Osteocyte (in vitro differentiated cells): ENCODE measurements at regions not wholly inside any gene's neighbourhood (a gene's known extent, or its start where the extent isn't known, plus 50 kb on each side); places are given as distances from the start of the nearest gene placed in this dataset.

Experiments used
- DNase-seq: peaks from one replicate; pipeline ENCODE4 v3.0.0; 2021; ENCODE audit warnings: mixed read lengths; ENCODE audit not compliant: unreplicated experiment; ENCODE audit errors: extremely low spot score
- H3K27ac Mint-ChIP-seq: one replicate; pipeline ENCODE4 v1.8.0; 2021; ENCODE audit warnings: mild to moderate bottlenecking, mixed read lengths; ENCODE audit not compliant: unreplicated experiment
- H3K27me3 Mint-ChIP-seq: one replicate; pipeline ENCODE4 v1.8.0; 2021; ENCODE audit warnings: mixed read lengths; ENCODE audit not compliant: unreplicated experiment
- H3K36me3 Mint-ChIP-seq: one replicate; pipeline ENCODE4 v1.8.0; 2021; ENCODE audit warnings: mixed read lengths; ENCODE audit not compliant: unreplicated experiment
- H3K4me1 Mint-ChIP-seq: one replicate; pipeline ENCODE4 v1.8.0; 2021; ENCODE audit warnings: mixed read lengths; ENCODE audit not compliant: unreplicated experiment
- H3K4me3 Mint-ChIP-seq: one replicate; pipeline ENCODE4 v1.8.0; 2021; ENCODE audit warnings: mild to moderate bottlenecking, moderate library complexity, mixed read lengths; ENCODE audit not compliant: unreplicated experiment
- H3K9me3 Mint-ChIP-seq: one replicate; pipeline ENCODE4 v1.8.0; 2021; ENCODE audit warnings: mixed read lengths; ENCODE audit not compliant: unreplicated experiment
- TF ChIP-seq, protein P1 (sequence below): fragments of 200-600 bp; sonication (generic); IDR thresholded peaks from 2 replicates; pipeline ENCODE4 v1.5.0; 2021; ENCODE audit warnings: antibody characterized with exemption, mild to moderate bottlenecking, moderate library complexity

DNA sequence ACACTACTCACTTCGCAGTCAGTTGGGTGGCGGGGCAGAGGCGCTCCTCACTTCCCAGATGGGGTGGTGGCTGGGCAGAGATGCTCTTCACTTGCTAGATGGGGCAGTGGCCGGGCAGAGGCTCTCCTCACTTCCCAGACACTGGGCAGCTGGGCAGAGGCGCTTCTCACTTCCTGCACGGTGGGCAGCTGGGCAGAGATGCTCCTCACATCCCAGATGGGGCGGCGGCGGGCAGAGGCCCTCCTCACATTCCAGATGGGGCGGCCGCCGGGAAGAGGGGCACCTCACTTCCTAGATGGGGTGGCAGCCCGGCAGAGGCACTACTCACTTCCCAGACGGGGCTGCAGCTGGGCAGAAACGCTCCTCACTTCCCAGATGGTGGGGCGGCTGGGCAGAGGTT lies 199.8 kb downstream of the RTL9 start:
- H3K27ac Mint-ChIP-seq: no peak overlapping the region
- H3K9me3 Mint-ChIP-seq: peaks cover 10% of the 10 kb centered on the region
- TF ChIP-seq, protein P1, sequence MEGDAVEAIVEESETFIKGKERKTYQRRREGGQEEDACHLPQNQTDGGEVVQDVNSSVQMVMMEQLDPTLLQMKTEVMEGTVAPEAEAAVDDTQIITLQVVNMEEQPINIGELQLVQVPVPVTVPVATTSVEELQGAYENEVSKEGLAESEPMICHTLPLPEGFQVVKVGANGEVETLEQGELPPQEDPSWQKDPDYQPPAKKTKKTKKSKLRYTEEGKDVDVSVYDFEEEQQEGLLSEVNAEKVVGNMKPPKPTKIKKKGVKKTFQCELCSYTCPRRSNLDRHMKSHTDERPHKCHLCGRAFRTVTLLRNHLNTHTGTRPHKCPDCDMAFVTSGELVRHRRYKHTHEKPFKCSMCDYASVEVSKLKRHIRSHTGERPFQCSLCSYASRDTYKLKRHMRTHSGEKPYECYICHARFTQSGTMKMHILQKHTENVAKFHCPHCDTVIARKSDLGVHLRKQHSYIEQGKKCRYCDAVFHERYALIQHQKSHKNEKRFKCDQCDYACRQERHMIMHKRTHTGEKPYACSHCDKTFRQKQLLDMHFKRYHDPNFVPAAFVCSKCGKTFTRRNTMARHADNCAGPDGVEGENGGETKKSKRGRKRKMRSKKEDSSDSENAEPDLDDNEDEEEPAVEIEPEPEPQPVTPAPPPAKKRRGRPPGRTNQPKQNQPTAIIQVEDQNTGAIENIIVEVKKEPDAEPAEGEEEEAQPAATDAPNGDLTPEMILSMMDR: no peak
- H3K4me3 Mint-ChIP-seq: no peak overlapping the region
- H3K36me3 Mint-ChIP-seq: no peaks in the 10 kb centered on the region
- no peaks in the 10 kb centered on the region for H3K27me3 Mint-ChIP-seq
- no peak for DNase-seq
- no peaks in the 10 kb centered on the region for H3K4me1 Mint-ChIP-seq

DNA sequence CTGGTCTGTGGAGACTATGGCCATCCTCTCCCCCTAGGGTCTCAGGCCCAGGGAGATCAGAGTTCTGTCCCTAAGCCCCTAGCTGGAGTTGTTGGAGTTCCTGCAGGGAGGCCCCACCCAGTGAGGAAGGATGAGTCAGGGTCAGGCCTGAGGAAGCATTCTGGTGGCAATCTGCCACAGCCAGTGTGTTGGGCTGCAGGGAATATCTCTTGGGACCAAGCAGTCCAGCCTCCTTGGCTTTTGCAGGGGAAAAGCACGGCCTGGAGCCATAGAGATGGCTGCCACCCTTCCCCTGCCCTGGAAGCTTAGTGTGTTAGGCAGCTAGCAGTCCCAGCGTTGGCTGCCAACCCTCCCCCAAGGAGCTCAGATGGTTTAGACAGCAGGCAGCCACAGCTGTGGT lies 202.4 kb downstream of the RTL9 start:
- no peak overlapping the region for H3K27ac Mint-ChIP-seq
- no peaks in the 10 kb centered on the region for H3K27me3 Mint-ChIP-seq
- H3K4me3 Mint-ChIP-seq: no peak overlapping the region
- TF ChIP-seq, protein P1: no peak
- peaks cover 16% of the 10 kb centered on the region for H3K9me3 Mint-ChIP-seq
- no peaks in the 10 kb centered on the region for H3K4me1 Mint-ChIP-seq
- no peak for DNase-seq
- no peaks in the 10 kb centered on the region for H3K36me3 Mint-ChIP-seq

DNA sequence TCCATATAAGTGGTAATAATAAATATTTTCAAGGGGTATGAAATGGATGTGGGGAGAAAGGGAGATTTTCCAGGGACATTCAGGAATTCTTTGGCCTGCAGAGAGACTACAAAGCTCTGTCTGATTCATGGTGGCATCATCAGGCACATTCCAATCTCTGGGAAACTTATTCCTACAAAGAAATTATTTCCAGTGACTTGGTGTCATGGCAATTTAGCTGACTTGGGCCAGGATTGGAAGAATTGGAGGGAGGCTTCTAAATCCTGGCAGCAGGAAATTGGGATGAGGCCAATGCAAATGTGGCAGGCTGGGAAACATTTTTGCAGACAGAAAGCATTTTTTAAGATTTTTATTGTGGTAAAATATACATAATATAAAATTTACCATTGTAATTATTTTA lies 204.6 kb downstream of the RTL9 start:
- no peak overlapping the region for H3K4me3 Mint-ChIP-seq
- H3K27ac Mint-ChIP-seq: no peak overlapping the region
- H3K9me3 Mint-ChIP-seq: peaks cover 10% of the 10 kb centered on the region
- no peaks in the 10 kb centered on the region for H3K4me1 Mint-ChIP-seq
- no peaks in the 10 kb centered on the region for H3K27me3 Mint-ChIP-seq
- no peak for DNase-seq
- no peaks in the 10 kb centered on the region for H3K36me3 Mint-ChIP-seq
- TF ChIP-seq, protein P1: no peak

DNA sequence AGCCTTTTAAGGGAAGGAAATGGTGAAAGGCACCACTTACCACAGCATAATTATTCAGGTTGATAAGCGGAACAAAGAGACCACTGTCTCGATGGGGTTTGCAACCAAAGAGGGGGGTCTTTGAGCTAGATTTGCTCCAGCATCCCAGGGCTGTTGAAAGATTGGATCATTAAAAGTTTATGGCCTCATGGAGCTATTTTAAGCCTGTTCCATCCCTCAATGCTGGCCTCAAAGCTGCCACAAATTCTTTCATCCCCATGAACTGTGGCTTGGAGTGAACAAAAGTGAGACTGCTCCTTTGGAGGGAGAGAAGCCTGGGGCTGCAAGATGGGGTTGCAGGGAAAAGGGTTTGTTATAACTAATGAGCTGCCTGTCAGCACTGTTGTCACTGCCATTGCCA lies 209.8 kb downstream of the RTL9 start:
- TF ChIP-seq, protein P1: no peak
- DNase-seq: no peak
- Mint-ChIP-seq H3K9me3 (peaks cover 6% of the 10 kb centered on the region), H3K27me3 (no peaks in the 10 kb centered on the region), H3K4me3 (no peak overlapping the region), H3K36me3 (no peaks in the 10 kb centered on the region), H3K27ac (no peak overlapping the region), H3K4me1 (no peaks in the 10 kb centered on the region)

DNA sequence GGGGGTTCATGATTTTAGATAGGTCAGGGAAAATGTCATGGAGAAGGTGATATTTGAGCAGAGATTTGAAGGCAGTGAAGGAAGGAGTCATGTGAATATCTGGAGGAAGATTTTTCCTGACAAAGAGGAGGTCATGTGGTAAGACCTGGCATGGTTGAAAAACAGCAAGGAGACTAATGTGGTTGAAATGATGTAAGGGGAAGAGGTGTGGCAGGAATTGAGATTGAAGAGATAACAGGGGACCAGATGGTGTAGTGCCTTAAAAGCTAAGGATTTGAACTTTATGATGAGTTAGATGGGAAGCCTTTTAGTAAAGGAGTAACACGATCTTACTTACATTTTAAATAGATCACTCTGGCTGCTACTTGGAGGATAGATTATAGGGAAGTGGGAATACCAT lies 210.9 kb downstream of the RTL9 start:
- DNase-seq: no peak
- H3K9me3 Mint-ChIP-seq: peaks cover 6% of the 10 kb centered on the region
- H3K36me3 Mint-ChIP-seq: no peaks in the 10 kb centered on the region
- H3K27ac Mint-ChIP-seq: no peak overlapping the region
- no peaks in the 10 kb centered on the region for H3K4me1 Mint-ChIP-seq
- no peaks in the 10 kb centered on the region for H3K27me3 Mint-ChIP-seq
- TF ChIP-seq, protein P1: no peak
- H3K4me3 Mint-ChIP-seq: no peak overlapping the region
